Karpas-422 (cell line): ENCODE measurements at regions not wholly inside any gene's neighbourhood (a gene's known extent, or its start where the extent isn't known, plus 50 kb on each side); places are given as distances from the start of the nearest gene placed in this dataset.

ENCODE experiments used
- DNase-seq: peaks from one replicate; pipeline ENCODE4 v3.0.0-alpha.2; 2015
- H2AFZ ChIP-seq: fragments of 200-600 bp; sonication (generic); 2 replicates; pipeline ENCODE4 v1.6.1; 2014; ENCODE audit warnings: antibody characterized with exemption, low read length, mixed read lengths
- H3K27ac ChIP-seq: fragments of 200-600 bp; sonication (generic); 2 replicates; pipeline ENCODE4 v1.5.1; 2014; ENCODE audit warnings: mild to moderate bottlenecking, low read length, moderate library complexity
- H3K27me3 ChIP-seq: fragments of 200-600 bp; sonication (generic); 2 replicates; pipeline ENCODE4 v1.6.1; 2014; ENCODE audit warnings: low read length, mixed read lengths
- H3K36me3 ChIP-seq: fragments of 200-600 bp; sonication (generic); 2 replicates; pipeline ENCODE4 v1.6.1; 2014; ENCODE audit warnings: low read length, mixed read lengths; ENCODE audit not compliant: insufficient read depth
- H3K4me1 ChIP-seq: fragments of 200-600 bp; sonication (generic); 2 replicates; pipeline ENCODE4 v1.6.1; 2014; ENCODE audit warnings: mild to moderate bottlenecking, low read length, mixed read lengths
- H3K4me2 ChIP-seq: fragments of 200-600 bp; sonication (generic); 2 replicates; pipeline ENCODE4 v1.6.1; 2014; ENCODE audit warnings: low read length, low read depth, mild to moderate bottlenecking; ENCODE audit not compliant: poor library complexity, severe bottlenecking
- H3K4me3 ChIP-seq: fragments of 200-600 bp; sonication (generic); 2 replicates; pipeline ENCODE4 v1.5.1; 2014; ENCODE audit warnings: mild to moderate bottlenecking, antibody characterized with exemption, low read length, mixed read lengths
- H3K79me2 ChIP-seq: fragments of 200-600 bp; sonication (generic); 2 replicates; pipeline ENCODE4 v1.6.1; 2014; ENCODE audit warnings: mild to moderate bottlenecking, low read length, mixed read lengths
- H3K9ac ChIP-seq: fragments of 200-600 bp; sonication (generic); 2 replicates; pipeline ENCODE4 v1.6.0; 2014; ENCODE audit warnings: low read length
- H3K9me2 ChIP-seq: fragments of 200-600 bp; sonication (generic), shearing (Covaris generic); replicated peaks from 2 replicates; pipeline ENCODE4 v1.6.0; 2014; ENCODE audit warnings: mild to moderate bottlenecking, low read length, moderate library complexity; ENCODE audit not compliant: insufficient read depth
- H3K9me3 ChIP-seq: fragments of 300-700, 200-600 bp; sonication (generic); 2 replicates; pipeline ENCODE4 v1.6.1; 2014; ENCODE audit warnings: low read length, mixed read lengths
- H4K20me1 ChIP-seq: fragments of 200-600 bp; sonication (generic); 2 replicates; pipeline ENCODE4 v1.6.1; 2014; ENCODE audit warnings: mild to moderate bottlenecking, antibody characterized with exemption, low read length, low read depth; ENCODE audit not compliant: insufficient read depth

DNA sequence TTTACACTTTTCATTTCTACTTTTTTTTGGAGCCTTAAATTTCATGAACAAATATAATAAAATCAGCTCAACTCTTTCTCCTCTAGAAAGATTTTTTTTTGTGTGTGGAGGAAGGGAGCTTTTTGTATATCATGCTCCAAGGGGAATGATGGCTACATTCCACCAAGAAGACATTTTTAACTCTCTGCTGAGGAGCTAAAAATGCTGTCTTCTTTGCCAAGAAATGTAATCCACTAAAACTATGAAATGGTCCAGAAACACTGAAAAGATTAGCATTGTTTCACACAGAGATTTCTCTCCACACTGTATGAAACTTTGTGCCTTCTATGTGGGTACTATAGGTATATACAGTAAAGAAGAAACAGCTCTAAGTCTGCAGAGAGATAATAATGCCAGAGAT lies 74.1 kb upstream of the ANK3 start:
- Histone ChIP-seq H3K27ac (no peak overlapping the region), H3K79me2 (no peaks in the 10 kb centered on the region), H3K36me3 (no peaks in the 10 kb centered on the region), H3K4me3 (no peak overlapping the region), H3K9me2 (no peaks in the 10 kb centered on the region), H3K9me3 (no peaks in the 10 kb centered on the region), H4K20me1 (no peaks in the 10 kb centered on the region), H3K9ac (no peak overlapping the region), H2AFZ (no peak overlapping the region), H3K27me3 (no peaks in the 10 kb centered on the region), H3K4me1 (no peaks in the 10 kb centered on the region), H3K4me2 (no peak overlapping the region)
- no peak for DNase-seq

- Histone ChIP-seq H4K20me1 (no peaks in the 10 kb centered on the region), H3K36me3 (no peaks in the 10 kb centered on the region), H3K79me2 (no peaks in the 10 kb centered on the region), H3K4me1 (no peaks in the 10 kb centered on the region), H3K27ac (no peak overlapping the region), H3K9me3 (no peaks in the 10 kb centered on the region), H3K4me2 (no peak overlapping the region), H3K9ac (no peak overlapping the region), H2AFZ (no peak overlapping the region), H3K27me3 (no peaks in the 10 kb centered on the region), H3K9me2 (no peaks in the 10 kb centered on the region), H3K4me3 (no peak overlapping the region)
- DNase-seq = no peak
Measured at GRCh38 chr10:60461688-60462087, 72.0 kb upstream of the ANK3 start.

DNA sequence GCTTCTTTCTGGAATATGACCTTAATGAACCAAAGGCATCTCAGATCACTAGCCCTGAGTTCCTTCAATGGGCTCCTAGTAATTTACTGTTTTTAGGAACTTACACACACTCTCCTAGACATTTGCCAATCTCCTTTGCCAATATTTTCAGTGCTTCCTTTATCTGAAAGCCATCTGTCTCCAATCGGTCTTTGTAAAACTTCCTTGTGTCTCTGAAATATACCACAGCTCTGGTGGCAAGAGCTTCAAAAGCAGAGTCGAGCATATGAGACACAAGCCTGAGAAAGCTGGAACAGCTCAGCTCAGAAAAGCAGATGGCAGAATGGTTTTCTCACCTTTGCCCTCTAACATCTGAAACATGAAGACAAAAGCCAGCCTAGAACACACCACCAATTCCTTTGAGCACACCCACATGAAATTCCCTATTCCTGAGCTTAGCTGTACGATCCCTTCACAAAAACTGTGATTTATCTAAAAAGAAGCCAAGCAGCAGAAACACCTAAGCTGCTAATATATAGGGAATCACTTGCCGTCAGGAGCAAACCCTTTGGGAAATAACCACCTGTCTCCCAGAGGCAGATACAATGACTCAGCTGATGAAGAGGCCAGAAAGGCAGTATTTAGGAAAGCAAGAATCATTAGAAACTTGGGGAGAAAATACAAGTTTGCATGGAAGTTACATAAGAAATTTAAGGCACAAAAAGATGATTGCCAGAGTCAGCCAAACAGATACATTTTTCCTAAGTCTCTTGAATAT lies 70.2 kb upstream of the ANK3 start:
- Histone ChIP-seq H3K4me2 (no peak overlapping the region), H3K9me2 (no peaks in the 10 kb centered on the region), H3K36me3 (no peaks in the 10 kb centered on the region), H3K9ac (no peak overlapping the region), H4K20me1 (no peaks in the 10 kb centered on the region), H2AFZ (no peak overlapping the region), H3K4me3 (no peak overlapping the region), H3K9me3 (no peaks in the 10 kb centered on the region), H3K4me1 (no peaks in the 10 kb centered on the region), H3K27me3 (no peaks in the 10 kb centered on the region), H3K27ac (no peak overlapping the region), H3K79me2 (no peaks in the 10 kb centered on the region)
- no peak for DNase-seq

- Histone ChIP-seq H3K27ac (no peak overlapping the region), H3K9me2 (no peaks in the 10 kb centered on the region)
- no peak for DNase-seq
Measured at GRCh38 chr10:60456053-60456452, 66.4 kb upstream of the ANK3 start.

GRCh38 chr10:60454336-60454735 lies 64.7 kb upstream of the ANK3 start:
- Histone ChIP-seq H2AFZ (no peak overlapping the region), H3K36me3 (no peaks in the 10 kb centered on the region), H3K9ac (no peak overlapping the region), H3K4me1 (peaks cover 6% of the 10 kb centered on the region), H3K27me3 (no peaks in the 10 kb centered on the region), H4K20me1 (no peaks in the 10 kb centered on the region), H3K4me2 (no peak overlapping the region), H3K9me2 (no peaks in the 10 kb centered on the region), H3K27ac (no peak overlapping the region), H3K4me3 (no peak overlapping the region), H3K9me3 (no peaks in the 10 kb centered on the region), H3K79me2 (no peaks in the 10 kb centered on the region)
- no peak for DNase-seq

More at GRCh38 chr10:60456053-60456452, 66.4 kb upstream of the ANK3 start:
- Histone ChIP-seq H2AFZ (no peak overlapping the region), H3K9me3 (no peaks in the 10 kb centered on the region), H3K4me1 (peaks cover 6% of the 10 kb centered on the region), H3K79me2 (no peaks in the 10 kb centered on the region), H4K20me1 (no peaks in the 10 kb centered on the region), H3K36me3 (no peaks in the 10 kb centered on the region), H3K9ac (no peak overlapping the region), H3K27me3 (no peaks in the 10 kb centered on the region), H3K4me3 (no peak overlapping the region), H3K4me2 (no peak overlapping the region)

- no peak overlapping the region for H2AFZ ChIP-seq
- H3K9me3 ChIP-seq = no peaks in the 10 kb centered on the region
- DNase-seq = no peak
- no peaks in the 10 kb centered on the region for H3K9me2 ChIP-seq
- no peak overlapping the region for H3K27ac ChIP-seq
- H3K4me3 ChIP-seq = no peak overlapping the region
- H3K79me2 ChIP-seq = no peaks in the 10 kb centered on the region
- no peak overlapping the region for H3K4me2 ChIP-seq
- no peak overlapping the region for H3K9ac ChIP-seq
- H4K20me1 ChIP-seq = no peaks in the 10 kb centered on the region
- no peaks in the 10 kb centered on the region for H3K27me3 ChIP-seq
- peaks cover 6% of the 10 kb centered on the region for H3K4me1 ChIP-seq
- H3K36me3 ChIP-seq = no peaks in the 10 kb centered on the region
Measured at GRCh38 chr10:60453036-60453435, 63.4 kb upstream of the ANK3 start.

- Histone ChIP-seq H2AFZ (no peak overlapping the region), H3K4me2 (no peak overlapping the region), H3K27ac (no peak overlapping the region), H4K20me1 (no peaks in the 10 kb centered on the region), H3K4me3 (no peak overlapping the region), H3K79me2 (no peaks in the 10 kb centered on the region), H3K9ac (no peak overlapping the region), H3K4me1 (peaks cover 6% of the 10 kb centered on the region), H3K9me2 (no peaks in the 10 kb centered on the region), H3K27me3 (no peaks in the 10 kb centered on the region), H3K36me3 (no peaks in the 10 kb centered on the region), H3K9me3 (no peaks in the 10 kb centered on the region)
- DNase-seq = no peak
Measured at GRCh38 chr10:60450291-60450690, 60.6 kb upstream of the ANK3 start.

DNA sequence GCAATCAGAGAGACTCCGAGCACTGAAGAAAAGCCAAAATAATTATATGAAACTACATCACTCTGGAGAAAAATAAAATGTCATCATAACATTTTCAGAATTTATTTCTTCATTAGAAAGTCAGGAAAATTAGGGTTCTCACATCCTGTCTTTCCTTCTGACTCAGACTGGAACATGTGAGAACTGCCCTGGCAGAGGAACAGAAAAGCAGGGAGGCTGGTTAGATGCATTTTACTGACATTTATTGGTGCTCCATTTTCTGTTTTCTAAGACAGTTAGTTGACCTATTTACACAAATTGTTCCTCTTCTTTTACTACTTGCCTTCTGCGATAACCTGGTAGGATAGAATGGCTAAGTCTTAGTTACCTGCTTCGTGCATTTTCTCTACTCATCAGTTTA lies 58.6 kb upstream of the ANK3 start:
- no peaks in the 10 kb centered on the region for H4K20me1 ChIP-seq
- H3K9me3 ChIP-seq = no peaks in the 10 kb centered on the region
- no peak overlapping the region for H3K4me2 ChIP-seq
- no peak overlapping the region for H3K4me3 ChIP-seq
- no peak for DNase-seq
- H3K9ac ChIP-seq = no peak overlapping the region
- H3K79me2 ChIP-seq = no peaks in the 10 kb centered on the region
- no peaks in the 10 kb centered on the region for H3K9me2 ChIP-seq
- H3K36me3 ChIP-seq = no peaks in the 10 kb centered on the region
- no peaks in the 10 kb centered on the region for H3K27me3 ChIP-seq
- H2AFZ ChIP-seq = no peak overlapping the region
- H3K27ac ChIP-seq = no peak overlapping the region
- peaks cover 3% of the 10 kb centered on the region; the same call in 1 of the 2 replicates for H3K4me1 ChIP-seq
